Esophagus squamous epithelium (tissue), 5 donors: ENCODE measurements at regions not wholly inside any gene's neighbourhood (a gene's known extent, or its start where the extent isn't known, plus 50 kb on each side); places are given as distances from the start of the nearest gene placed in this dataset.

Source experiments
- DNase-seq: peaks from one replicate; lab custom pipeline; 2025; lab: John Stamatoyannopoulos, UW
- H3K27ac ChIP-seq, 4 donors: fragments of 200-600 bp; sonication (generic); one replicate each; pipeline ENCODE4 v1.5.1; 2016 to 2019; ENCODE audit warnings: mild to moderate bottlenecking in 1 of 4
- H3K27me3 ChIP-seq, 4 donors: fragments of 200-600 bp; sonication (generic); 1 replicate in 3 of 4; 2 replicates in 1 of 4; pipeline versions ENCODE4 v1.5.1 to v1.6.0; 2017 to 2021; ENCODE audit warnings: antibody characterized with exemption in 1 of 4
- H3K36me3 ChIP-seq, 3 donors: fragments of 200-600 bp; sonication (generic); one replicate each; pipeline ENCODE4 v1.5.1; 2016 to 2019
- H3K4me1 ChIP-seq, 3 donors: fragments of 200-600 bp; sonication (generic); one replicate each; pipeline ENCODE4 v1.5.1; 2017 to 2019
- H3K4me3 ChIP-seq, 4 donors: fragments of 200-600 bp; sonication (generic); 1 replicate in 3 of 4; 2 replicates in 1 of 4; pipeline ENCODE4 v1.5.1; 2016 to 2019; ENCODE audit warnings: mild to moderate bottlenecking in 2 of 4, moderate library complexity in 1 of 4
- H3K9me3 ChIP-seq, 3 donors: fragments of 200-600 bp; sonication (generic); one replicate each; pipeline ENCODE4 v1.5.1; 2016 to 2019
- POLR2A ChIP-seq, 4 donors: fragments of 450-650 bp; IDR thresholded peaks; one replicate each; pipeline ENCODE4 v1.6.1; 2017; ENCODE audit warnings: antibody characterized with exemption in 4 of 4, mild to moderate bottlenecking in 4 of 4, moderate library complexity in 3 of 4
- WGBS, 2 donors: methylation state at CpG; one replicate each; pipeline ENCODE4 v1.1.5; 2018; 5-methylcytosine and 5-hydroxymethylcytosine counted together
- intact Hi-C: fragments of 100-400 bp; cut with DNase I; formaldehyde crosslinking; loops from one replicate; pipeline ENCODE4 v1.15.0; 2022
- TF ChIP-seq, protein P1 (sequence below), 6 experiments: fragments of 450-650 bp in 4 of 6; fragments of 200-600 bp in 2 of 6; sonication (generic) in 2 of 6; IDR thresholded peaks; one replicate each; pipeline ENCODE4 v1.5.1; 2016 to 2019; ENCODE audit warnings: antibody characterized with exemption in 6 of 6, mild to moderate bottlenecking in 4 of 6, moderate library complexity in 4 of 6
- donor health status: DM: yes; HTN: yes; CAD: no.

DNA sequence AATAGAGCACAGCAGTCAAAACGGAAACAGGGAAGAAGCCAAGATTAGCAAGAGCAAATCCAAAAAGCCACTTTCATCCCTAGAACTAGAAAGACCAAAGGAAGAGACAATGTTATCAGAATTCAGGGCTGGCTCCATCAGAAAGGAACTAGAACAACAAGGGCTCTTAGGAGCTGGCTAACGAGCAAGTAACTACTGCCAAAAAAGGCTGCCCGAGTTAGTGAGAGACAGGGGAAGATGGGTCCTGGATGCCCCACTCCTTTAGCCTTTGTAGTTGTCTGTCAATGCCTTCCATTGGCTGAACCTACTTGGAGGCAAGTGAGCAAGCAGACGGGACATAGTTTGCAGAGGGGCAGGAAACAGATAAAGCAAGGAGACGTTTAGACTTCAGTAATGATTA is 240.4 kb downstream of the KLF12 start:
- no peaks in the 10 kb centered on the region for H3K36me3 ChIP-seq
- H3K27me3 ChIP-seq, result no peaks in the 10 kb centered on the region
- H3K9me3 ChIP-seq, result no peaks in the 10 kb centered on the region
- TF ChIP-seq, protein P1, sequence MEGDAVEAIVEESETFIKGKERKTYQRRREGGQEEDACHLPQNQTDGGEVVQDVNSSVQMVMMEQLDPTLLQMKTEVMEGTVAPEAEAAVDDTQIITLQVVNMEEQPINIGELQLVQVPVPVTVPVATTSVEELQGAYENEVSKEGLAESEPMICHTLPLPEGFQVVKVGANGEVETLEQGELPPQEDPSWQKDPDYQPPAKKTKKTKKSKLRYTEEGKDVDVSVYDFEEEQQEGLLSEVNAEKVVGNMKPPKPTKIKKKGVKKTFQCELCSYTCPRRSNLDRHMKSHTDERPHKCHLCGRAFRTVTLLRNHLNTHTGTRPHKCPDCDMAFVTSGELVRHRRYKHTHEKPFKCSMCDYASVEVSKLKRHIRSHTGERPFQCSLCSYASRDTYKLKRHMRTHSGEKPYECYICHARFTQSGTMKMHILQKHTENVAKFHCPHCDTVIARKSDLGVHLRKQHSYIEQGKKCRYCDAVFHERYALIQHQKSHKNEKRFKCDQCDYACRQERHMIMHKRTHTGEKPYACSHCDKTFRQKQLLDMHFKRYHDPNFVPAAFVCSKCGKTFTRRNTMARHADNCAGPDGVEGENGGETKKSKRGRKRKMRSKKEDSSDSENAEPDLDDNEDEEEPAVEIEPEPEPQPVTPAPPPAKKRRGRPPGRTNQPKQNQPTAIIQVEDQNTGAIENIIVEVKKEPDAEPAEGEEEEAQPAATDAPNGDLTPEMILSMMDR (IDR thresholded peaks at IDR 0.05), result no peak
- no peak for TF ChIP-seq POLR2A (IDR thresholded peaks at IDR 0.05)
- no peak overlapping the region for H3K27ac ChIP-seq
- no peak overlapping the region for H3K4me3 ChIP-seq
- WGBS, 2 donors, result 84 to 90% methylated on average over 5 of the region's 5 CpGs
- intact Hi-C loops, result no loop called here
- H3K4me1 ChIP-seq, result no peaks in the 10 kb centered on the region
- DNase-seq, result no peak

- TF ChIP-seq, protein P1 (IDR thresholded peaks at IDR 0.05), result no peak
- no peak for TF ChIP-seq POLR2A (IDR thresholded peaks at IDR 0.05)
- Histone ChIP-seq H3K27me3 (peaks cover 0 to 3% (median 0%) of the 10 kb centered on the region in 4 donors), H3K4me3 (no peak overlapping the region), H3K9me3 (no peaks in the 10 kb centered on the region), H3K36me3 (no peaks in the 10 kb centered on the region), H3K27ac (no peak overlapping the region), H3K4me1 (no peaks in the 10 kb centered on the region)
- WGBS, 2 donors, result 68 to 84% methylated on average over 1 of the region's 1 CpG
- DNase-seq, result no peak
- intact Hi-C loops, result no loop called here
Measured at GRCh38 chr13:73891805-73892204, 242.4 kb downstream of the KLF12 start.

GRCh38 chr13:73883162-73883561 is 251.0 kb downstream of the KLF12 start:
- TF ChIP-seq, protein P1 (IDR thresholded peaks at IDR 0.05), result no peak
- no peak for TF ChIP-seq POLR2A (IDR thresholded peaks at IDR 0.05)
- no peak overlapping the region for H3K27ac ChIP-seq
- 67 to 77% methylated on average over 5 of the region's 5 CpGs for WGBS, 2 donors
- no peaks in the 10 kb centered on the region for H3K4me1 ChIP-seq
- H3K9me3 ChIP-seq, result no peaks in the 10 kb centered on the region
- intact Hi-C loops, result no loop called here
- H3K36me3 ChIP-seq, result no peaks in the 10 kb centered on the region
- H3K4me3 ChIP-seq, result no peak overlapping the region
- H3K27me3 ChIP-seq, result peaks cover 0 to under 1% (median 0%) of the 10 kb centered on the region in 4 donors
- DNase-seq, result no peak

DNA sequence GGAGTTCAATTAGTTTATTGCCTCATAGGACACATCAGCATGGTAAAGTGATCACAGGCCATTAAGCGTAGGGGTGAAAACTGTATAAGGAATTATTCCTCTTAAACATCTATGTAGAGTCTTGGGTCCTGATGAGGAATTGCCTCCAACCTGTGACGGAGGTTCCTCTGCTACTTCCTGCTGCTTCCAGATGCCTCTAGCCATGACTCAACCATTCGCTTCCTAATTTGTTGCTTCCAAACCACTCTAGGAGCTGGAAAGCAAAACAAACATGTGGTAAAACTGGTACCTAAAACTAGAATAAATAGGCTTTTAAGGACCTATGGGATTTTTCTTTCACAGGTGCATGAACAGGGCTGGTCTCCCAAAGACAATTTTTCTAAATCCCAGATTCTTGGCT is 253.8 kb downstream of the KLF12 start:
- DNase-seq, result no peak

GRCh38 chr13:73879346-73880015 is 254.7 kb downstream of the KLF12 start:
- Histone ChIP-seq H3K27ac (no peak overlapping the region), H3K9me3 (no peaks in the 10 kb centered on the region), H3K27me3 (no peaks in the 10 kb centered on the region), H3K4me1 (no peaks in the 10 kb centered on the region), H3K36me3 (no peaks in the 10 kb centered on the region), H3K4me3 (no peak overlapping the region)
- intact Hi-C loops, result no loop called here
- DNase-seq, result no peak
- 49 to 60% methylated on average over 4 of the region's 4 CpGs for WGBS, 2 donors
- TF ChIP-seq, protein P1 (IDR thresholded peaks at IDR 0.05), result no peak
- TF ChIP-seq POLR2A (IDR thresholded peaks at IDR 0.05), result no peak

More for the DNA sequence above, 253.8 kb downstream of the KLF12 start:
- Histone ChIP-seq H3K27ac (no peak overlapping the region), H3K27me3 (no peaks in the 10 kb centered on the region), H3K9me3 (no peaks in the 10 kb centered on the region), H3K36me3 (no peaks in the 10 kb centered on the region), H3K4me1 (no peaks in the 10 kb centered on the region), H3K4me3 (no peak overlapping the region)
- TF ChIP-seq, protein P1 (IDR thresholded peaks at IDR 0.05), result no peak
- no peak for TF ChIP-seq POLR2A (IDR thresholded peaks at IDR 0.05)
- intact Hi-C loops, result no loop called here
- WGBS, 2 donors, result 81 to 85% methylated on average over 3 of the region's 3 CpGs
